Cardiac muscle cell (in vitro differentiated cells and primary cell): ENCODE measurements at regions not wholly inside any gene's neighbourhood (a gene's known extent, or its start where the extent isn't known, plus 50 kb on each side); places are given as distances from the start of the nearest gene placed in this dataset.

Experiments
- DNase-seq, 2 donors: peaks; one replicate each; pipeline versions ENCODE4 v3.0.0 to v3.0.0-alpha.2; 2010 to 2017; ENCODE audit warnings: low read depth in 1 of 2, low spot score in 1 of 2
- H3K27ac ChIP-seq: fragments of 200-600 bp; sonication (generic); 2 replicates; pipeline ENCODE4 v1.5.1; 2016
- H3K27me3 ChIP-seq: fragments of 200-600 bp; sonication (generic); 2 replicates; pipeline ENCODE4 v1.6.0; 2016; ENCODE audit warnings: control low read depth
- H3K36me3 ChIP-seq: fragments of 200-600 bp; sonication (generic); 2 replicates; pipeline ENCODE4 v1.5.1; 2016; ENCODE audit warnings: control low read depth
- H3K4me1 ChIP-seq: fragments of 200-600 bp; sonication (generic); 2 replicates; pipeline ENCODE4 v1.8.1; 2017; ENCODE audit warnings: low read depth, mild to moderate bottlenecking, mixed run types
- H3K4me3 ChIP-seq: fragments of 200-600 bp; sonication (generic); 2 replicates; pipeline ENCODE4 v1.5.1; 2016; ENCODE audit warnings: mild to moderate bottlenecking
- H3K9me3 ChIP-seq: fragments of 200-600 bp; sonication (generic); 2 replicates; pipeline ENCODE4 v1.5.1; 2017; ENCODE audit warnings: low read depth, mild to moderate bottlenecking, control low read depth
- TF ChIP-seq, protein P1 (sequence below): IDR thresholded peaks from 2 replicates; pipeline ENCODE4 v1.5.1; 2012; ENCODE audit warnings: low read depth, mild to moderate bottlenecking, low read length

DNA sequence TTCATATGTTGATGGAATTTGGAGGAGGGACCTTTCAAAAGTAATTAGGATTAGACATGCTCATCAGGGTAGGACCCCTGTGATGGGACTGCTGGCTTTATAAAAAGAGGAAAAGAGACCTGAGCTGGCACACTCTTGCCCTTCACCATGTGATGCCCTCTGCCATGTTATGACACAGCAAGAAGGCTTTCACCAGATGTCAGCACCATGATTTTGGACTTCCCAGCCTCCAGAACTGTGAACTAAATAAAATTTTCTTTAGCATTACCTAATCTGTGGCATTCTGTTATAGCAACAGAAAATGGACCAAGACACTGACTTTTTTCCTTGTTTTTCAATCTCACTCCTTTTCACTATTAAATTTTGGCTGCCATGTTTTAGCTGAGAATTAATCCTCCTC, 105.0 kb upstream of the TMPO start:
- Histone ChIP-seq H3K27me3 (no peaks in the 10 kb centered on the region), H3K4me1 (peaks cover 3% of the 10 kb centered on the region), H3K36me3 (no peaks in the 10 kb centered on the region), H3K4me3 (no peak overlapping the region), H3K27ac (no peak overlapping the region), H3K9me3 (no peaks in the 10 kb centered on the region)
- TF ChIP-seq, protein P1, sequence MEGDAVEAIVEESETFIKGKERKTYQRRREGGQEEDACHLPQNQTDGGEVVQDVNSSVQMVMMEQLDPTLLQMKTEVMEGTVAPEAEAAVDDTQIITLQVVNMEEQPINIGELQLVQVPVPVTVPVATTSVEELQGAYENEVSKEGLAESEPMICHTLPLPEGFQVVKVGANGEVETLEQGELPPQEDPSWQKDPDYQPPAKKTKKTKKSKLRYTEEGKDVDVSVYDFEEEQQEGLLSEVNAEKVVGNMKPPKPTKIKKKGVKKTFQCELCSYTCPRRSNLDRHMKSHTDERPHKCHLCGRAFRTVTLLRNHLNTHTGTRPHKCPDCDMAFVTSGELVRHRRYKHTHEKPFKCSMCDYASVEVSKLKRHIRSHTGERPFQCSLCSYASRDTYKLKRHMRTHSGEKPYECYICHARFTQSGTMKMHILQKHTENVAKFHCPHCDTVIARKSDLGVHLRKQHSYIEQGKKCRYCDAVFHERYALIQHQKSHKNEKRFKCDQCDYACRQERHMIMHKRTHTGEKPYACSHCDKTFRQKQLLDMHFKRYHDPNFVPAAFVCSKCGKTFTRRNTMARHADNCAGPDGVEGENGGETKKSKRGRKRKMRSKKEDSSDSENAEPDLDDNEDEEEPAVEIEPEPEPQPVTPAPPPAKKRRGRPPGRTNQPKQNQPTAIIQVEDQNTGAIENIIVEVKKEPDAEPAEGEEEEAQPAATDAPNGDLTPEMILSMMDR: no peak
- DNase-seq: no peak

DNA sequence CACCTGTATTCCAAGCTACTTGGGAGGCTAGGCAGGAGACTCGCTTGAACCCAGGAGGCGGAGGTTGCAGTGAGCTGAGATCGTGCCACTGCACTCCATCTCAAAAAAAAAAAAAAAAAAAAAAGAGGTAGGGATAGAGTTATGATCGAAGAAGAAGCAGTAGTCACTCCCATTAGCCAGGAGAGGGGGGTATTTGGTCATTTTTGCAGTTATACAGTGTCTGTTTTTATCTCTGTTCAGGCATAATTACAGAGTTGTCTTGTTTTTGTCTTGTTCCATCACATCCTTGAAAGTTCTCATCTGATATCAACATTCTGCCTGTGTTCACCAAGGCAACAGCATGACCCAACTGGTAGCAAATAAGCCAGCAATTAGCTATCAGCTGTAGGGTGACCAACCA, 98.5 kb upstream of the TMPO start:
- DNase-seq: peak in 1 of 2 donors; percentile 80
- Histone ChIP-seq H3K36me3 (no peaks in the 10 kb centered on the region), H3K4me3 (no peak overlapping the region), H3K27me3 (no peaks in the 10 kb centered on the region), H3K4me1 (peaks cover 4% of the 10 kb centered on the region), H3K27ac (no peak overlapping the region), H3K9me3 (no peaks in the 10 kb centered on the region)
- TF ChIP-seq, protein P1: peak; percentile 52

DNA sequence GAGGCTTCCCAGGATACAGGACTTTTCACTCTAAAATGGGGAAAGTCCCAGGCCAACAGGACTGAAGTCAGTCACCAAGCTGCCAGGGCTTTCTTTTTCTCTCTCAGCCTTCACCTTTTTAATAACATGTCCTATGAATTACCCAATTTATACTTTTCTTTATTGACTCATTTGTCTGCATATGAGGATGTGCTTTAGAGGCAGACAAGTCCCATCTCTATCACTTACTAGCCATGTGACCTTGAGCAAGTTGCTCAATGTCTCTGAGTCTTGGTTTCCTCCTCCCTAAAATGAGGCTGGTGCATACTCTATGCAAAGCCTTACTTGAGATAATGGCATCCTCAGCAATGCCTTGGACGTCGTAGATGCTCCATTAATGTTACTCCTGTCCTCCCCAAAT, 98.1 kb upstream of the TMPO start:
- Histone ChIP-seq H3K36me3 (no peaks in the 10 kb centered on the region), H3K27ac (no peak overlapping the region), H3K27me3 (no peaks in the 10 kb centered on the region), H3K4me1 (peaks cover 4% of the 10 kb centered on the region), H3K4me3 (no peak overlapping the region), H3K9me3 (no peaks in the 10 kb centered on the region)
- peak in 1 of 2 donors; percentile 41 for DNase-seq
- TF ChIP-seq, protein P1: no peak

DNA sequence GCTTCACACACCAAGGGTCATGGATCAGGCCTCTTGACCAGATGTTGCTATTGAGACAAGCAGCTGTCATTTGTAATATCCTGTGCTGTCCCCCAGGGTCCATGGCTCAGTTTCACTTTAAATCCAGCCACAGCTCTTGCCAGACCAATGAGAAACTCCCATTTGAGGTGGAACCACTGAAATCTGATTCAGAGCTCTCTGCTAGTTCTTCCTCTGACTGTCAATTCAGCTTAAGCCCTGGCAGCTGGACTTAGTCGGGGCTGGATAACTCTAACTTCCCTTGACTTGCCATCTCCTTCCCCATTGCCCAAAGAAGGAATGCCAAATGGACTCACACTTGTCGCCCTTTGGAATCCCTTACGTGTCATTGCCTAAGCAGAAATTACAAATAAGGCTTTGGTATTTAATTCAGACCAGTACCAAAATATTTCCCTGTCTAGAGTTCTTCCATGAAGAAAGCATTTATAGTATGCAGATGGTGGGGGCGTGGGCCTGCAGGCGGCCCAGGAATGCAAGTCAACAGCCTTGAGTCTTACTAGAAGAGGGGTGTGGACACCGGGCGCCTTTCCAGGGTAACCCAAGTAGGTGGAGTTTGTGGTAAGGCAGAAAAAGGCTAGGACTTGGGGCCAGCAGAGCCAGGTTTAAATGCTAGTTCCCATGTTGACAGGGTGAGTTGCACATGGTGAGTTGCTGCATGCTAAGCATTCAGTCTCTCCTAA, 96.9 kb upstream of the TMPO start:
- Histone ChIP-seq H3K4me1 (peaks cover 4% of the 10 kb centered on the region), H3K9me3 (no peaks in the 10 kb centered on the region), H3K27ac (peak overlapping the region; percentile 74), H3K27me3 (no peaks in the 10 kb centered on the region), H3K4me3 (no peak overlapping the region), H3K36me3 (no peaks in the 10 kb centered on the region)
- DNase-seq: peak; percentile 62 to 98
- TF ChIP-seq, protein P1: no peak

DNA sequence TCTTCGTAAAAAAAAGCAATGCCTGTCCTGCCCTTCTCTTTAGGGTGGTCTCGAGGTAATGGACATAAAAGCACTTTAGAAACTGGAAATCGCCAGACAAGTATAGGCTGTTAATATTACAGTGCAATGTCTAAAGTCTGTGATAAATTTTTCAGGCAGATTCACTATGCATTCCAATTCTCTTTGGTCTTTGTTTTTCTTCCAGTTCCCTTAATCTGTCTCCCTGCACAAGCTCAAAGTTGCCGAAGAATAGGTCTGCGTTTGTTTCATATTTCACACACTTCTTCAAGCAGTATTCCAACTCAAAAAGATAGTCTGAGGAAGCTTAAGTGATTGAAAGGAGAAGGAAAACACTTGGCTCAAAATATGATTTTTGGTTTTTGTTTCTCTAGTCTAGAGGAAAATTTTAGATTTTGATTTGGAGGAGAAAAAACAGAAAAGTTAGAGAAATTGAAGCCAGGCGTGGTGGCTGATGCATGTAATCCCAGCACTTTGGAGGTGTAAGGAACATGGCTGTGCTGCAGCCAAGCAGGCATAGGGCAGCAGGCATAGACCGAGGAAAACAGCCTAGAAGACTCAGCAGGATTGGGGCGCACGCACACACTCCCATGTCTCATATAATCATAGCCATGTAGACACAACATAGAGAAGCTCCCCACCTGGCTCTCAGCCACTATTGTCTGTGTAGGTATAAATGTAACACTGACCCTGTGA, 96.2 kb upstream of the TMPO start:
- TF ChIP-seq, protein P1: no peak
- Histone ChIP-seq H3K4me1 (peaks cover 4% of the 10 kb centered on the region), H3K9me3 (no peaks in the 10 kb centered on the region), H3K36me3 (no peaks in the 10 kb centered on the region), H3K4me3 (no peak overlapping the region), H3K27me3 (no peaks in the 10 kb centered on the region), H3K27ac (no peak overlapping the region)
- DNase-seq: peak in 1 of 2 donors; percentile 32
